GM21529 (cell line): ENCODE measurements at regions not wholly inside any gene's neighbourhood (a gene's known extent, or its start where the extent isn't known, plus 50 kb on each side); places are given as distances from the start of the nearest gene placed in this dataset.

ENCODE experiments used
- ATAC-seq: cut with Tn5 transposase; IDR thresholded peaks from one replicate; pipeline ENCODE4 v1.9.1; 2021; ENCODE audit not compliant: unreplicated experiment

GRCh38 chr2:21599417-21599816 is 475.6 kb downstream of the TDRD15 start:
- no peak for ATAC-seq

GRCh38 chr2:21602789-21603188 is 479.0 kb downstream of the TDRD15 start:
- ATAC-seq, result no peak

DNA sequence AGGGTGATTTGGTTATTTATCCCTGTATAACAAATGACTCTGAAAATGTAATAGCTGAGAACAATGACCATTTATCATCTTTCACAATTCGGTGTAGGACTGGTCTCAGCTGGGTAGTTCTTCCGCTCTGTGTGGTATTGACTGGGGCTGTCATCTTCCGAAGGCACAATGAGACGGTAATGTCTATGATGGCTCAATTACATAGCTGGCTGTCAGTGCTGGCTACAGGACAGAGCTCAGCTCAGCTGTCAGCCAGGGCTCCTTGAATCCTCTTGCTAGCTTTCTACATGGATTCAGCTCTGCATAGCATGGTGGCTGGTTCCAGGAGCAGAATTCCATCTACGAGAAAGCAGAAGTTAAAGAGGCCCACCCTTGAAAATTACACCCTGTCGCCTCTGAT is 483.8 kb downstream of the TDRD15 start:
- ATAC-seq, result no peak

- ATAC-seq, result no peak
These were observed 486.5 kb downstream of the TDRD15 start for GRCh38 chr2:21610304-21610703.

- ATAC-seq, result no peak
These were observed 494.2 kb downstream of the TDRD15 start for GRCh38 chr2:21617885-21618434.

GRCh38 chr2:21620771-21621170 is 497.0 kb downstream of the TDRD15 start:
- ATAC-seq, result no peak

- ATAC-seq, result no peak
These were observed 504.2 kb downstream of the TDRD15 start for GRCh38 chr2:21627938-21628337.

GRCh38 chr2:21633015-21633414 is 509.2 kb downstream of the TDRD15 start:
- no peak for ATAC-seq

DNA sequence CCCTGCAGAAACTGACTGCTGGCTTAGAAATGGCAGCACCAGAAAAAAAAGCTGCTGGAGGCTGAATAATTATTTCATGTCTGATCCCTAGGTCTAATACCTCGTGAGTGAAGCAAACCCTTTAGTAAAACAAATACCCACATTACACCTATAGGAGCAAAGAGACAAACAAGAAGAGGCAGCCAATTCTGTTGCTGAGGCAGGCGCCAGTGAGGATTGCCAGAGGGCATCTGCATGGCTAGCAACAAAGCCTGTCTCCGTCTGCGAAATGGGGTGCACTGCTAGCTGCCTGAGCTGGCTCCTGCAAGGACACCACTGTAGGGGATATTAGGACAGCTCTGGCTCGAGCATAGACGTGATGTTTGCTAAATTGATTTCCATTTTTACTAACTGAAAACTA is 509.7 kb downstream of the TDRD15 start:
- ATAC-seq, result no peak

- no peak for ATAC-seq
These were observed 510.1 kb downstream of the TDRD15 start for GRCh38 chr2:21633911-21634310.

GRCh38 chr2:21640046-21640445 is 516.3 kb downstream of the TDRD15 start:
- no peak for ATAC-seq

DNA sequence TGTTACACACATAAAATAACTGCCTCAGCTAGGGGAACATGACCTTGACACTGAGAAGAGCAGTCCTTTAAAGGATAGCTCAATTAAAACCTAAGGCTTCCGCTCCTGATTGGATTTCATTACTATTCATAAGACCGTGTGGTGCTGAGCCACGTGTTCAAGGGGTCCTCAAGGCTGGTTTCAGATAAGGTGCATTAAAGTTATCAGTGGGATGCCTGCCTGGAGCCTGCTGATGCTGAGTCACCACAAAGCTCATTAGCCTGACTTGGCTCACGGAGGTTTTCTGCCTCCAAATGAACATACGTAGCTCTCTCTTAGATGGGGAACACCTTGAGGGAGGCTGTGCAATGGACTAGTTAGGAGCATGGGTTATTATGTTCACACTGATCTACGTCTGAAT is 518.9 kb downstream of the TDRD15 start:
- no peak for ATAC-seq

DNA sequence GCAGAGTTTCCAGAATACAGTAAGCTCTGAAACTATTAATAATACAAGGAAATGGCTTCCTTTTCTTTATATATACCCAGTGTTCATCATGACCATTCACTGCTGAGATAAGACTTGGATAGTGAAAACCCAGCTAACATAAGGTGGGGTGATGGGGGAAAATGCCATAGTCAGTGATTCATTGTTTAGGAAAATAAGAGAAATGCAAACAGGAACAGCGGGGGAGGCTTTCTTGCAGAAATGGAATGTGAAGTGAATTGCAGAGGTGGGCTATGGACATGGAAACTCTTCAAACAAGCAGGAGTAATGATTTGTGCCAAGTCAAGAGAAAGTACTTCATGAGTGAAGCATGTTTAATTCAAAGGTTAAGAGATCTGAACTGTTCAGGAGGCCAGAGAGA is 519.4 kb downstream of the TDRD15 start:
- no peak for ATAC-seq

DNA sequence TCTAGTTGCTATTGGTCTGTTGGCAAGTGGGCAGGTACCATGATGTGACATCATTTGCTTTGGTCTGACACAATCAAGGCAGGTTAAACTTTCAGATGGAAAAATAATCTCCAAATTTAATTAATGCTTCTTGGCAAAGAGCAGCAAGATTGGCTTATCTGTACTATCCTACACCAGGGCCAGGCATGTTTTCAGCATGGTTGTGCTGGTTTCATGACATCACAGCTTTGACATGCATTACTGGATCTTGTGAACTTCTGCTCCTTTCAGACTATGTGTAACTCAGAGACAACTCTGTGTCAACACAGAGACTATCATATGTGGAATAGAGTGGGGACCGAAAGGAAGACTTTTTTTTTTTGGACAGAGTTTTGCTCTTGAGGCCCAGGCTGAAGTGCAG is 520.5 kb downstream of the TDRD15 start:
- ATAC-seq, result no peak

GRCh38 chr2:21646345-21646744 is 522.6 kb downstream of the TDRD15 start:
- ATAC-seq, result no peak

GRCh38 chr2:21650569-21650968 is 526.8 kb downstream of the TDRD15 start:
- ATAC-seq, result no peak

DNA sequence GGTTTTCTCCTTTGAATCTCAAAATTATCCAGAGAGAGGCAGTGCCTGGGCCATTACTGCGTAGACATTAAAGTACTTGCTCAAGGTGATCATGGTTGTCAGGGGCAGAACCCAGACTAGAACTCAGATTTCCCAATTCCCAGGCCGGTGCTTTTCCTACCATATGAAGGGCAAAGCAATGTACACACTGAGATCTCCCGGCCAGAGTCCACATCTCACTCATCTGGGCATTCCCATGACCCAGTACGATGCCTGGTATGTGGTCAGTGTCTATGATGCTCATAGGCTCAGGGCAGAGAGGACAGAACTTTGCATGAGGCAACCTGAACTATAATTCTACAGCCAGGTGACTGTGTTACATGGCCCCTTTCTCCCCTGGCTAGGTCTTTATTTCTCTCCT is 531.4 kb downstream of the TDRD15 start:
- ATAC-seq, result no peak

GRCh38 chr2:21656330-21657075 is 532.7 kb downstream of the TDRD15 start:
- no peak for ATAC-seq

DNA sequence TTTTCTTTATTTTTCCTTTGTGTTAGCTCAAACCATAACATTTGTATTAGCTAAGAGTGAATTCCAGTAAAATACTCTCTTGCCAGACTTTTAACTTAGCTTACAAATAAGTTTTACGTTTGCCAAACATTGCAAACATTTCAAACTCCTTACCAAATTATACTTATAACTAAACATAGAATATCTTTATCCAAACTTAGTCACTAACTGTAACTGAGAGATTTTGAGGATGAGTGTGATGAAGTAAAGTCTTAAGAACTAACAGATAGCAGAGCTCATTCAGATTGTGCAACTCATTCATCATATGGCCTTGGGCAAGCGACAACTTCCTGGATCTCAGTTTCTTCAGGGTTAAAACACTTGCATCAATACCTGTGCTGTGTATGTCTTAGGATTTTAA is 533.7 kb downstream of the TDRD15 start:
- ATAC-seq, result no peak

DNA sequence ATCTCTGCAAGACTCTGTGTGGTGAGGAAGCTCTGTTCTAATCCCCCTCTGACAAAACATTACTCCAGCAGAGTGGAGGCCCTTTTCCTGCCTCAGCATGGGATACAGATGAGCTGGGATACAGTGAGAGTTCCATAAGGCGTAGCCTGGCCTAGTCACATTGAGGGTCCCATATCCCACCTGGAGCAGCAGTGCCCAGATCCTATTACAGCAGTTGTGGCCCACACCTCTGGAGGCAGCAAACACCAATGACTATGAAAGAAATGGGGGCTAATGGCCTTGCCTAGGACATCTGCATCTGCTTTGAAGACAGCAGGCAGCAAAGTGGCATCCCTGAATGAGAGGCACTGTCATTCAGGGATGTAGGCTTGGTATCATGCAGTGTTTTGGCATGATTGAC is 534.5 kb downstream of the TDRD15 start:
- ATAC-seq, result no peak

- ATAC-seq, result no peak
These were observed 535.2 kb downstream of the TDRD15 start for GRCh38 chr2:21658907-21659477.

GRCh38 chr2:21664083-21664482 is 540.3 kb downstream of the TDRD15 start:
- no peak for ATAC-seq

DNA sequence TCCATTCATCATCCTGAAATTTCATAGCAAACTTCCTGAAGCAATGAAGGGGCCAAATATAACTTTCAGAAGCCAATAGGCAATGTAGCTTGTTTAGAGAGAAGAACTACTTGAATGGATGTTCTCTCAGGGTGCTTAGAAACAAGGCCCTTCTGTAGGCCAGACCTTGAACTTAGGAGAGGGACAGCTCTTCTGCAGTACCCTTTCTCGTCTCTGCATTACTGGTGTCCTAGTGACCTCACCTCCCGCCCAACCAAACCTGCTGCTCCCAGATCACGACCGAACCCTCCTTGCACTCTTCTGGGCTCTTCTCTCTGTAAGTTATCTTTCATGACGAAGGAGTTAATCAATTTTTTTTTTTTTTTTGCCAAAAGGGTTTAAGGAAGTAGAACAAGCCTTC is 543.9 kb downstream of the TDRD15 start:
- no peak for ATAC-seq
